MCF 10A (cell line): ENCODE measurements at regions not wholly inside any gene's neighbourhood (a gene's known extent, or its start where the extent isn't known, plus 50 kb on each side); places are given as distances from the start of the nearest gene placed in this dataset.
"Not testable (repeated sequence)": the region's sequence is repeated elsewhere in the genome, so short reads cannot be mapped to it uniquely, and the experiment has no call there.

Experiments used
- BruUV-seq: library from RNA; stranded (reverse); fragments of 400-500 nt; replicated peaks from 2 replicates; lab custom pipeline; 2021; lab: Mats Ljungman, UMichigan
- CTCF ChIA-PET: fragments of 300-600 bp; sonication (Branson Sonifier 250); formaldehyde crosslinking; extraction: SDS; loops from one replicate; lab custom pipeline; 2021; ENCODE audit warnings: antibody characterized with exemption, inconsistent platforms; lab: Yijun Ruan, JAX
- POLR2A ChIA-PET: fragments of 300-600, 350-650 bp; sonication (Branson Sonifier 250); formaldehyde crosslinking; extraction: SDS; loops from one replicate; lab custom pipeline; 2020; ENCODE audit warnings: antibody characterized with exemption, inconsistent platforms; lab: Yijun Ruan, JAX
- DNase-seq: peaks from one replicate; pipeline ENCODE4 v3.0.0-alpha.2; 2018; ENCODE audit not compliant: unreplicated experiment
- H3K27ac Mint-ChIP-seq: one replicate; pipeline ENCODE4 v1.8.0; 2022; ENCODE audit warnings: mild to moderate bottlenecking, low read depth, mixed read lengths; ENCODE audit not compliant: unreplicated experiment
- H3K27me3 Mint-ChIP-seq: one replicate; pipeline ENCODE4 v1.8.0; 2022; ENCODE audit warnings: mixed read lengths; ENCODE audit not compliant: insufficient read depth, unreplicated experiment
- H3K36me3 Mint-ChIP-seq: one replicate; pipeline ENCODE4 v1.8.0; 2022; ENCODE audit warnings: mild to moderate bottlenecking, moderate library complexity, mixed read lengths; ENCODE audit not compliant: insufficient read depth, unreplicated experiment
- H3K4me1 Mint-ChIP-seq: one replicate; pipeline ENCODE4 v1.8.0; 2022; ENCODE audit warnings: mixed read lengths; ENCODE audit not compliant: insufficient read depth, unreplicated experiment
- H3K4me3 Mint-ChIP-seq: one replicate; pipeline ENCODE4 v1.8.0; 2022; ENCODE audit warnings: mild to moderate bottlenecking, moderate library complexity, mixed read lengths; ENCODE audit not compliant: unreplicated experiment
- H3K9me3 Mint-ChIP-seq: one replicate; pipeline ENCODE4 v1.8.0; 2022; ENCODE audit warnings: mixed read lengths; ENCODE audit not compliant: unreplicated experiment
- intact Hi-C: fragments of 100-400 bp; cut with micrococcal nuclease; formaldehyde crosslinking; loops from 2 replicates; pipeline ENCODE4 v1.14.1; 2022
- TF ChIP-seq, protein P1 (sequence below): fragments of 200-600 bp; IDR thresholded peaks from one replicate; pipeline ENCODE4 v1.8.0; 2022; ENCODE audit warnings: antibody characterized with exemption, mild to moderate bottlenecking; ENCODE audit not compliant: unreplicated experiment

DNA sequence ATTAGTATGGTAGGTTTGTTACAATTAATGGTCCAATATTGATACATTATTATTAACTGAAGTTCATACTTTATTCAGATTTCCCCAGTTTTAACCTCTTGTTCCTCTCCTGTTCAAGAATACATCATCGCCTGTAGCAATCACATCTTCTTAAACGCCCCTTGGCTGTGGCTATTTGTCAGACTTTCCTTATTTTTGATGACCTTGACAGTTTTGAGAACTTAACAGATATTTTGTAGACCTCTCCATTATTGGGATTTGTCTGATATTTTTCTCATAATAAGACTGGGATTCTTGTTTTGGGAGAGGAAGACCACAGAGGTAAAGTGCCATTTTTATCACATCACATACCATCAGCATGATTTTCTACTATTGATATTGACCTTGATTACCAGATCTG, 112.3 kb upstream of the MARCHF11 start:
- Mint-ChIP-seq H3K36me3 (no peaks in the 10 kb centered on the region), H3K9me3 (peaks cover 12% of the 10 kb centered on the region), H3K4me3 (no peak overlapping the region), H3K4me1 (no peaks in the 10 kb centered on the region), H3K27me3 (peaks cover 57% of the 10 kb centered on the region), H3K27ac (no peak overlapping the region)
- no peak for DNase-seq
- TF ChIP-seq, protein P1, sequence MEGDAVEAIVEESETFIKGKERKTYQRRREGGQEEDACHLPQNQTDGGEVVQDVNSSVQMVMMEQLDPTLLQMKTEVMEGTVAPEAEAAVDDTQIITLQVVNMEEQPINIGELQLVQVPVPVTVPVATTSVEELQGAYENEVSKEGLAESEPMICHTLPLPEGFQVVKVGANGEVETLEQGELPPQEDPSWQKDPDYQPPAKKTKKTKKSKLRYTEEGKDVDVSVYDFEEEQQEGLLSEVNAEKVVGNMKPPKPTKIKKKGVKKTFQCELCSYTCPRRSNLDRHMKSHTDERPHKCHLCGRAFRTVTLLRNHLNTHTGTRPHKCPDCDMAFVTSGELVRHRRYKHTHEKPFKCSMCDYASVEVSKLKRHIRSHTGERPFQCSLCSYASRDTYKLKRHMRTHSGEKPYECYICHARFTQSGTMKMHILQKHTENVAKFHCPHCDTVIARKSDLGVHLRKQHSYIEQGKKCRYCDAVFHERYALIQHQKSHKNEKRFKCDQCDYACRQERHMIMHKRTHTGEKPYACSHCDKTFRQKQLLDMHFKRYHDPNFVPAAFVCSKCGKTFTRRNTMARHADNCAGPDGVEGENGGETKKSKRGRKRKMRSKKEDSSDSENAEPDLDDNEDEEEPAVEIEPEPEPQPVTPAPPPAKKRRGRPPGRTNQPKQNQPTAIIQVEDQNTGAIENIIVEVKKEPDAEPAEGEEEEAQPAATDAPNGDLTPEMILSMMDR, result no peak
- intact Hi-C loops, result no loop called here
- BruUV-seq, result no TSS peak
- ChIA-PET CTCF (no interaction called here), POLR2A (no interaction called here)

DNA sequence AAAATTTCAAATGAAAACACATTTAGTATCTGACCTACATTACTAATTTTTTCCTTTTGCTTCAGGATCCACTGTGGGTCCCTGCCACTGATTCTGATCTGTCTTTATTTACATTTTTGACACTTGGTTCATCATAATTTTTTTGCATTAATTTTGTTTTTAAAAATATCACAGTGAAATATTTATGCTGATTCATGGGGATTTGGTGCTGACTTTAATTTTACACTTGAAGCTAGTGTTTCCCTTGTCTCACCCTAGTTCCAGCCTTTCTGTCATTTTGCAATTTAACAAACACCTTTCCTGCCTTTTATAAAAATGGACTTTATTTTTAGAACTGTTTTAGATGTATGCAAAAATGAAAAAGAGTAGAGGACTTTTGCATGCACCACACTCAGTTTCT, 111.9 kb upstream of the MARCHF11 start:
- DNase-seq, result no peak
- intact Hi-C loops, result no loop called here
- H3K27ac Mint-ChIP-seq, result no peak overlapping the region
- H3K9me3 Mint-ChIP-seq, result peaks cover 7% of the 10 kb centered on the region
- H3K4me3 Mint-ChIP-seq, result no peak overlapping the region
- H3K4me1 Mint-ChIP-seq, result no peaks in the 10 kb centered on the region
- H3K36me3 Mint-ChIP-seq, result no peaks in the 10 kb centered on the region
- ChIA-PET POLR2A (no interaction called here), CTCF (no interaction called here)
- TF ChIP-seq, protein P1, result no peak
- BruUV-seq, result no TSS peak
- peaks cover 59% of the 10 kb centered on the region for H3K27me3 Mint-ChIP-seq

DNA sequence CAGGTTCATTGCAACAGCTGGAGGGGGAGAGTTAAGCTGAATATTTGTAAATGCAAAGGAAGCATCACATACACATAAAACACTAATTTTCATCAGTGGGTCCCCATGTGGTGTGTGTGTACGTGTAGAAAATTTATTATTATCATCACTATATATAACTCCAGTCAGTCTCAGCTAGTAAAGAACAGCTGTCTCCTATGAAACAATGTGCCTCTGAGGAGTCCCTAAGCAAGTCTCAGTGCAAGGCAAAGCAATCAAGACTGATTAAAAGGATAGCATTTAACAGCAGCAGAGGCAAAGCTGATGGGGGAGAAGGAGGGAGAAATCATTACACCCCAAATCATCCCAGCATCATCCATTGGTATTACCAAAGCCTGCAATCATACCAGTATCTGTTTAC, 104.2 kb upstream of the MARCHF11 start:
- Mint-ChIP-seq H3K27ac (no peak overlapping the region), H3K36me3 (peaks cover 11% of the 10 kb centered on the region), H3K4me3 (no peak overlapping the region), H3K9me3 (no peaks in the 10 kb centered on the region), H3K27me3 (peaks cover 59% of the 10 kb centered on the region), H3K4me1 (no peaks in the 10 kb centered on the region)
- POLR2A ChIA-PET, result no interaction called here
- CTCF ChIA-PET, result interaction anchor here (0.7 kb wide), 1 partner anchor 106 kb away, joined by 3 read pairs; no protein-coding TSS in a partner anchor
- TF ChIP-seq, protein P1, result no peak
- no peak for DNase-seq
- intact Hi-C loops, result no loop called here
- no TSS peak for BruUV-seq

DNA sequence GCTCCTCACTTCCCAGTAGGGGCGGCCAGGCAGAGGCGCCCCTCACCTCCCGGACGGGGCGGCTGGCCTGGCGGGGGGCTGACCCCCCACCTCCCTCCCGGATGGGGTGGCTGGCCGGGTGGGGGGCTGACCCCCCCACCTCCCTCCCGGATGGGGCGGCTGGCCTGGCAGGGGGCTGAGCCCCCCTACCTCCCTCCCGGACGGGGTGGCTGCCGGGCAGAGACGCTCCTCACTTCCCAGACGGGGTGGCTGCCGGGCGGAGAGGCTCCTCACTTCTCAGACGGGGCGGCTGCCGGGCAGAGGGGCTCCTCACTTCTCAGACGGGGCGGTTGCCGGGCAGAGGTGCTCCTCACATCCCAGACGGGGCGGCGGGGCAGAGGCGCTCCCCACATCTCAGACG, 97.3 kb upstream of the MARCHF11 start:
- intact Hi-C loops, POLR2A ChIA-PET, H3K36me3 Mint-ChIP-seq, CTCF ChIA-PET, H3K27ac Mint-ChIP-seq, BruUV-seq, H3K9me3 Mint-ChIP-seq, H3K4me3 Mint-ChIP-seq, H3K4me1 Mint-ChIP-seq, DNase-seq: not testable (repeated sequence)
- H3K27me3 Mint-ChIP-seq, result peaks cover 54% of the 10 kb centered on the region

DNA sequence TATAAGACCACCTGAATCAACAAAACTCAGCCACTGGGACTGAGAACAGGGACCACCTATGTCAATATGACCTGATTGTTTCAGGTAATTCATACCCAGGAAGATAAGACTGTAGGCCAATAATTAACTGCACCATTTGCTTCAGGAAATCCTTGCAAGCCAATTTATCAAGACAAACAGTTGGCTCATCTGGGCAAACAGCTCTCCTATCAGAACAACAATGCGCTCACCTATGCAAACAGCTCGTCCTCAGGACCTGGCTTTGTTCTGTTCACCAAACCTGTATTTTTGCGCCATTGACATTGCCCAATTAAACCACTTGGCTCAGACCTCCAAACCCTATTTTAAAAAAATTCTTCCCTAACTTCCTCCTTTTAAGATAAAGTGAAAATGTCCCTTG, 92.3 kb upstream of the MARCHF11 start:
- intact Hi-C loops, result no loop called here
- H3K27me3 Mint-ChIP-seq, result peaks cover 40% of the 10 kb centered on the region
- no peak for DNase-seq
- H3K9me3 Mint-ChIP-seq, result no peaks in the 10 kb centered on the region
- H3K4me3 Mint-ChIP-seq, result no peak overlapping the region
- ChIA-PET CTCF (interaction anchor here (0.6 to 1.0 kb wide), 2 partner anchors 36 to 777 kb away, joined by 3 read pairs; no protein-coding TSS in a partner anchor), POLR2A (no interaction called here)
- TF ChIP-seq, protein P1, result no peak
- BruUV-seq, result no TSS peak
- no peak overlapping the region for H3K27ac Mint-ChIP-seq
- no peaks in the 10 kb centered on the region for H3K4me1 Mint-ChIP-seq
- no peaks in the 10 kb centered on the region for H3K36me3 Mint-ChIP-seq
